ENCODE measurements at regions not wholly inside any gene's neighbourhood (a gene's known extent, or its start where the extent isn't known, plus 50 kb on each side); places are given as distances from the start of the nearest gene placed in this dataset.

- Mint-ChIP-seq H3K4me3 (no peak overlapping the region), H3K4me1 (peaks cover 11% of the 10 kb centered on the region), H3K27me3 (ENCODE audit: insufficient read depth) (peaks cover 14% of the 10 kb centered on the region), H3K27ac (no peak overlapping the region), H3K9me3 (peaks cover 23% of the 10 kb centered on the region), H3K36me3 (ENCODE audit: low read depth) (peaks cover 7% of the 10 kb centered on the region)
- no peak overlapping the region for H3K9ac ChIP-seq (ENCODE audit: extremely low read depth, low read length, poor library complexity, severe bottlenecking)
- no peaks in the 10 kb centered on the region for H3K4me1 ChIP-seq (ENCODE audit: control insufficient read depth, insufficient read depth, low read length)
- H3K4me3 ChIP-seq (ENCODE audit: low read length): no peak overlapping the region
- TF ChIP-seq, protein P1, sequence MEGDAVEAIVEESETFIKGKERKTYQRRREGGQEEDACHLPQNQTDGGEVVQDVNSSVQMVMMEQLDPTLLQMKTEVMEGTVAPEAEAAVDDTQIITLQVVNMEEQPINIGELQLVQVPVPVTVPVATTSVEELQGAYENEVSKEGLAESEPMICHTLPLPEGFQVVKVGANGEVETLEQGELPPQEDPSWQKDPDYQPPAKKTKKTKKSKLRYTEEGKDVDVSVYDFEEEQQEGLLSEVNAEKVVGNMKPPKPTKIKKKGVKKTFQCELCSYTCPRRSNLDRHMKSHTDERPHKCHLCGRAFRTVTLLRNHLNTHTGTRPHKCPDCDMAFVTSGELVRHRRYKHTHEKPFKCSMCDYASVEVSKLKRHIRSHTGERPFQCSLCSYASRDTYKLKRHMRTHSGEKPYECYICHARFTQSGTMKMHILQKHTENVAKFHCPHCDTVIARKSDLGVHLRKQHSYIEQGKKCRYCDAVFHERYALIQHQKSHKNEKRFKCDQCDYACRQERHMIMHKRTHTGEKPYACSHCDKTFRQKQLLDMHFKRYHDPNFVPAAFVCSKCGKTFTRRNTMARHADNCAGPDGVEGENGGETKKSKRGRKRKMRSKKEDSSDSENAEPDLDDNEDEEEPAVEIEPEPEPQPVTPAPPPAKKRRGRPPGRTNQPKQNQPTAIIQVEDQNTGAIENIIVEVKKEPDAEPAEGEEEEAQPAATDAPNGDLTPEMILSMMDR (conservative IDR thresholded peaks at IDR 0.05): no peak
- DNase-seq: no peak
- H3K27me3 ChIP-seq (ENCODE audit: control insufficient read depth, insufficient read depth, low read length, poor library complexity, severe bottlenecking): peaks cover 30% of the 10 kb centered on the region
- WGBS, 2 experiments (ENCODE audit: insufficient coverage in 1 of 2, insufficient read length in 1 of 2): 71 to 95% methylated on average over 1 to 2 of the region's 2 CpGs
- peaks cover 18% of the 10 kb centered on the region for H3K9me3 ChIP-seq (ENCODE audit: control insufficient read depth, low read length)
- no peak overlapping the region for H3K27ac ChIP-seq (ENCODE audit: low read depth, low read length)
- H3K36me3 ChIP-seq (ENCODE audit: control insufficient read depth, insufficient read depth, low read length): no peaks in the 10 kb centered on the region
Observed at GRCh38 chr12:78383414-78383813, 481.2 kb upstream of the SYT1 start.

DNA sequence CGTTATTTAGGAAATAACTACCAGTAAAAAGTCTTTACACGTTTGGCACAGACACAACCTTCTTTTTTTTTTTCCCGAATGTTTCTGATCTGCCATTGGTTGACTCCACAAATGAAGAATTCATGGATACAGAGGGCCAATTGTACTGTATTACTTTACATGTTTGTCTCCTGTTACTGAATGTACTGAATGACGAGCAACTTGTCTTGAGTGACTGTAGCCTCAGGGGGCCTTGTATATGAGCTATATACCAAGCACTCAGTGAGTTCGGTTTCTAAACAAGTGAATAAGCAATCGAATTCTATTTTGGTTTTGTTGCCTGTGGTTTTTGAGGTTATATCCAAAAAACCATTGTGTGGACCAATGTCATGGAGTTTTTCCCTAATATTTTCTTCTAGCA, 480.0 kb upstream of the SYT1 start:
- Histone ChIP-seq H3K9me3 (ENCODE audit: control insufficient read depth, low read length) (peaks cover 7% of the 10 kb centered on the region), H3K27me3 (ENCODE audit: control insufficient read depth, insufficient read depth, low read length, poor library complexity, severe bottlenecking) (peaks cover 30% of the 10 kb centered on the region), H3K27ac (ENCODE audit: low read depth, low read length) (no peak overlapping the region), H3K9ac (ENCODE audit: extremely low read depth, low read length, poor library complexity, severe bottlenecking) (no peak overlapping the region), H3K4me1 (ENCODE audit: control insufficient read depth, insufficient read depth, low read length) (no peaks in the 10 kb centered on the region), H3K4me3 (ENCODE audit: low read length) (no peak overlapping the region), H3K36me3 (ENCODE audit: control insufficient read depth, insufficient read depth, low read length) (no peaks in the 10 kb centered on the region)
- DNase-seq: no peak
- Mint-ChIP-seq H3K4me1 (peaks cover 21% of the 10 kb centered on the region), H3K36me3 (ENCODE audit: low read depth) (peaks cover 3% of the 10 kb centered on the region), H3K4me3 (no peak overlapping the region), H3K27me3 (ENCODE audit: insufficient read depth) (peaks cover 14% of the 10 kb centered on the region), H3K9me3 (peaks cover 12% of the 10 kb centered on the region), H3K27ac (no peak overlapping the region)
- 90 to 93% methylated on average over 4 to 6 of the region's 6 CpGs for WGBS, 2 experiments (ENCODE audit: insufficient coverage in 1 of 2, insufficient read length in 1 of 2)
- TF ChIP-seq, protein P1 (conservative IDR thresholded peaks at IDR 0.05): no peak

GRCh38 chr12:78385541-78385940, 479.0 kb upstream of the SYT1 start:
- Mint-ChIP-seq H3K27me3 (ENCODE audit: insufficient read depth) (peaks cover 14% of the 10 kb centered on the region), H3K9me3 (peaks cover 5% of the 10 kb centered on the region), H3K4me3 (no peak overlapping the region), H3K36me3 (ENCODE audit: low read depth) (no peaks in the 10 kb centered on the region), H3K27ac (no peak overlapping the region), H3K4me1 (peaks cover 21% of the 10 kb centered on the region)
- Histone ChIP-seq H3K36me3 (ENCODE audit: control insufficient read depth, insufficient read depth, low read length) (no peaks in the 10 kb centered on the region), H3K27ac (ENCODE audit: low read depth, low read length) (no peak overlapping the region), H3K4me3 (ENCODE audit: low read length) (no peak overlapping the region), H3K9me3 (ENCODE audit: control insufficient read depth, low read length) (no peaks in the 10 kb centered on the region), H3K9ac (ENCODE audit: extremely low read depth, low read length, poor library complexity, severe bottlenecking) (no peak overlapping the region), H3K27me3 (ENCODE audit: control insufficient read depth, insufficient read depth, low read length, poor library complexity, severe bottlenecking) (peaks cover 30% of the 10 kb centered on the region), H3K4me1 (ENCODE audit: control insufficient read depth, insufficient read depth, low read length) (no peaks in the 10 kb centered on the region)
- DNase-seq: no peak
- 100% methylated on average over 1 to 2 of the region's 2 CpGs for WGBS, 2 experiments (ENCODE audit: insufficient coverage in 1 of 2, insufficient read length in 1 of 2)
- TF ChIP-seq, protein P1 (conservative IDR thresholded peaks at IDR 0.05): no peak
